PC-3 (cell line): ENCODE measurements at regions not wholly inside any gene's neighbourhood (a gene's known extent, or its start where the extent isn't known, plus 50 kb on each side); places are given as distances from the start of the nearest gene placed in this dataset.

Experiments used
- CTCF ChIP-seq: fragments of 300-600 bp; sonication (generic); conservative IDR thresholded peaks from 2 replicates; pipeline ENCODE4 v1.5.1; 2017; ENCODE audit warnings: antibody characterized with exemption, low read depth, mild to moderate bottlenecking, low read length
- EZH2 ChIP-seq: fragments of 300-600 bp; sonication (generic); IDR thresholded peaks from one replicate; pipeline ENCODE4 v1.6.1; 2017; ENCODE audit warnings: antibody characterized with exemption, mild to moderate bottlenecking, low read length; ENCODE audit not compliant: unreplicated experiment

GRCh38 chr7:42617071-42617765 is 294.7 kb downstream of the C7orf25 start:
- no peak for TF ChIP-seq EZH2
- TF ChIP-seq CTCF: no peak
